Activated CD4-positive, alpha-beta T cell treated with anti-CD3 and anti-CD28 coated beads, Interleukin-2, amount 50 U/mL, for 48 hours (primary cell): ENCODE measurements at regions not wholly inside any gene's neighbourhood (a gene's known extent, or its start where the extent isn't known, plus 50 kb on each side); places are given as distances from the start of the nearest gene placed in this dataset.
"Not testable (repeated sequence)": the region's sequence is repeated elsewhere in the genome, so short reads cannot be mapped to it uniquely, and the experiment has no call there.

Experiments used
- DNase-seq, 2 experiments: peaks; one replicate each; pipeline ENCODE4 v3.0.0-alpha.2; 2020

GRCh38 chr1:96568639-96569038, 152.9 kb upstream of the PTBP2 start:
- no peak for DNase-seq

- DNase-seq: no peak
Measured at GRCh38 chr1:96569288-96569687, 152.3 kb upstream of the PTBP2 start.

GRCh38 chr1:96579636-96580035, 141.9 kb upstream of the PTBP2 start:
- DNase-seq: no peak

GRCh38 chr1:96580920-96581319, 140.7 kb upstream of the PTBP2 start:
- DNase-seq: no peak

- DNase-seq: no peak
Measured at GRCh38 chr1:96581772-96582171, 139.8 kb upstream of the PTBP2 start.

- DNase-seq: no peak
Measured at GRCh38 chr1:96583903-96584302, 137.7 kb upstream of the PTBP2 start.

- DNase-seq: no peak
Measured at GRCh38 chr1:96587222-96587621, 134.4 kb upstream of the PTBP2 start.

GRCh38 chr1:96588416-96588995, 133.1 kb upstream of the PTBP2 start:
- DNase-seq: no peak

GRCh38 chr1:96595530-96595929, 126.1 kb upstream of the PTBP2 start:
- DNase-seq: not testable (repeated sequence)

GRCh38 chr1:96596226-96596922, 125.2 kb upstream of the PTBP2 start:
- peak in 1 of 2 experiments; percentile 26 for DNase-seq

GRCh38 chr1:96597218-96597617, 124.4 kb upstream of the PTBP2 start:
- DNase-seq: no peak

GRCh38 chr1:96598416-96599168, 123.0 kb upstream of the PTBP2 start:
- no peak for DNase-seq

GRCh38 chr1:96604620-96605019, 117.0 kb upstream of the PTBP2 start:
- DNase-seq: not testable (repeated sequence)

GRCh38 chr1:96617375-96617774, 104.2 kb upstream of the PTBP2 start:
- not testable (repeated sequence) for DNase-seq

- no peak for DNase-seq
Measured at GRCh38 chr1:96632045-96632664, 89.4 kb upstream of the PTBP2 start.

GRCh38 chr1:96633695-96634094, 87.9 kb upstream of the PTBP2 start:
- no peak for DNase-seq

GRCh38 chr1:96634883-96635282, 86.7 kb upstream of the PTBP2 start:
- DNase-seq: no peak

- DNase-seq: no peak
Measured at GRCh38 chr1:96641282-96641681, 80.3 kb upstream of the PTBP2 start.

GRCh38 chr1:96643519-96643918, 78.1 kb upstream of the PTBP2 start:
- no peak for DNase-seq

GRCh38 chr1:96649301-96649700, 72.3 kb upstream of the PTBP2 start:
- DNase-seq: no peak

- DNase-seq: no peak
Measured at GRCh38 chr1:96651517-96651916, 70.1 kb upstream of the PTBP2 start.

GRCh38 chr1:96660051-96660450, 61.5 kb upstream of the PTBP2 start:
- DNase-seq: no peak

- no peak for DNase-seq
Measured at GRCh38 chr1:96660503-96660902, 61.1 kb upstream of the PTBP2 start.
